Vagina (tissue), 2 donors: ENCODE measurements at regions not wholly inside any gene's neighbourhood (a gene's known extent, or its start where the extent isn't known, plus 50 kb on each side); places are given as distances from the start of the nearest gene placed in this dataset.

Source experiments
- CTCF ChIP-seq, 3 experiments: fragments of 450-650 bp in 2 of 3; fragments of 200-600 bp in 1 of 3; sonication (generic) in 1 of 3; IDR thresholded peaks; one replicate each; pipeline ENCODE4 v1.5.1; 2017 to 2019; ENCODE audit warnings: antibody characterized with exemption in 3 of 3, mild to moderate bottlenecking in 2 of 3, moderate library complexity in 2 of 3
- POLR2AphosphoS5 ChIP-seq, 2 donors: sonication (generic); formaldehyde crosslinking; IDR thresholded peaks; one replicate each; pipeline ENCODE4 v1.9.0; 2017; ENCODE audit warnings: antibody characterized with exemption in 2 of 2, mild to moderate bottlenecking in 2 of 2, low read depth in 1 of 2; ENCODE audit not compliant: insufficient read depth in 1 of 2

- TF ChIP-seq CTCF (IDR thresholded peaks at IDR 0.05): no peak
- TF ChIP-seq POLR2AphosphoS5 (IDR thresholded peaks at IDR 0.05; ENCODE audit: insufficient read depth in 1 of 2, low read depth in 1 of 2): no peak
Observed at GRCh38 chr5:123720955-123721354, 209.0 kb downstream of the CSNK1G3 start.
